ENCODE measurements at regions not wholly inside any gene's neighbourhood (a gene's known extent, or its start where the extent isn't known, plus 50 kb on each side); places are given as distances from the start of the nearest gene placed in this dataset.

DNA sequence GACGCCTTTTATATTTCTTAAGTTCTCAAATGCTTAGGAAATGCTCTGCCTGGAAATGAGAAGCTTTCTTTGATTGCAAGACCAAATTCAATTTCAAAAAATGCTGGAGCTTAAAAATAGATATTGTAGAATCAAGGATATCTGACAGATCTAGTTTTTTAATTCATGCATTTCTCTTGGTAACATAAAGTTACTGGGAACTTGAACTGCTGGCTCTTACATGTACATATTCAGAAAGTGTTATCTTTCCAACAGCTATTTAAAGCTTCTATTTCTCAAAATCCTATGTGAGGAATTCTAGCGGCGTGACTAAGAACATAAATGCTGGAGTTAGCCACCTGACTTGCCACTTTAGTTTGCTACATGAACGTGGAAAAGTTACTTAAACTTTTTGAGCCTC lies 109.3 kb downstream of the C3orf38 start:
- TF ChIP-seq POLR2A (IDR thresholded peaks at IDR 0.05; ENCODE audit: low read length) = no peak
- no peak for TF ChIP-seq GATA1 (IDR thresholded peaks at IDR 0.05; ENCODE audit: low read depth, low read length)

Measured in erythroblast (primary cell).